Activated CD8-positive, alpha-beta T cell treated with anti-CD3 and anti-CD28 coated beads for 36 hours (primary cell): ENCODE measurements at regions not wholly inside any gene's neighbourhood (a gene's known extent, or its start where the extent isn't known, plus 50 kb on each side); places are given as distances from the start of the nearest gene placed in this dataset.

Experiments
- ATAC-seq: fragments of 200-7000 bp; cut with Tn5 transposase; one replicate; pipeline ENCODE4 v1.10.0; 2021; ENCODE audit warnings: mild to moderate bottlenecking, moderate library complexity
- CTCF ChIA-PET: fragments of 350-600 bp; sonication (Branson Sonifier 250); formaldehyde crosslinking; loops from one replicate; lab custom pipeline; 2021; ENCODE audit warnings: antibody characterized with exemption; lab: Charles Lee
- POLR2A ChIA-PET: fragments of 350-600 bp; sonication (Branson Sonifier 250); formaldehyde crosslinking; loops from one replicate; lab custom pipeline; 2021; ENCODE audit warnings: antibody characterized with exemption; lab: Charles Lee
- DNase-seq: peaks from one replicate; pipeline ENCODE4 v3.0.0-alpha.2; 2020
- H3K27ac Mint-ChIP-seq: one replicate; pipeline ENCODE4 v1.8.0; 2021; ENCODE audit warnings: mild to moderate bottlenecking, mixed read lengths
- H3K27me3 Mint-ChIP-seq: one replicate; pipeline ENCODE4 v1.8.0; 2021; ENCODE audit warnings: mixed read lengths
- H3K36me3 Mint-ChIP-seq: one replicate; pipeline ENCODE4 v1.8.0; 2021; ENCODE audit warnings: low read depth, mixed read lengths
- H3K4me1 Mint-ChIP-seq: one replicate; pipeline ENCODE4 v1.8.0; 2021; ENCODE audit warnings: low read depth, mixed read lengths
- H3K4me3 Mint-ChIP-seq: one replicate; pipeline ENCODE4 v1.8.0; 2021; ENCODE audit warnings: mild to moderate bottlenecking, moderate library complexity, mixed read lengths
- H3K9me3 Mint-ChIP-seq: one replicate; pipeline ENCODE4 v1.8.0; 2021; ENCODE audit warnings: mixed read lengths
- intact Hi-C: fragments of 100-400 bp; cut with micrococcal nuclease; formaldehyde crosslinking; loops from one replicate; pipeline ENCODE4 v1.10.0; 2022
- TF ChIP-seq, protein P1 (sequence below): fragments of 200-600 bp; IDR thresholded peaks from one replicate; pipeline ENCODE4 v1.8.0; 2022; ENCODE audit warnings: antibody characterized with exemption, mild to moderate bottlenecking

DNA sequence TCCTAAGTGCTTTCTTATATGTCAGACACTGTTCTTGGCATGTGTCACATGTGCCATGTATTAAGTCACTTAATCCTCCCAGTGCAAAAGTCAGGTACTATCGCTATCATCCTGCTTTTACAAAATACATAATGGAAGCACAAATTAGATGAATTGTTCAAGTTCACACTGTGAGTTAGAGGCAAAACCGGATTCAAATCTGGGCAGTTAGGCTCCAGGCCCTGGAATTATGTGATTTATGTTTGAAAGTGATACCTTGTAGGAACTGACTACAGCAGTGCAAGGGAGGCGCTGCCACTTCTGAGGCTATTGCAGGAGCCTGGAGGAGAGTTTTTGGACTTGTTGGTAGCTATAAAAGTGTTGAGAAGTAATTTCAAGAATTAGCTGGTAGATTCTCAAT, 358.3 kb downstream of the HLX start:
- POLR2A ChIA-PET, result no interaction called here
- intact Hi-C loops, result no loop called here
- CTCF ChIA-PET, result no interaction called here
- DNase-seq, result no peak
- no peak for ATAC-seq
- Mint-ChIP-seq H3K27ac (no peak overlapping the region), H3K36me3 (no peaks in the 10 kb centered on the region), H3K9me3 (no peaks in the 10 kb centered on the region), H3K27me3 (no peaks in the 10 kb centered on the region), H3K4me3 (no peak overlapping the region), H3K4me1 (no peaks in the 10 kb centered on the region)
- TF ChIP-seq, protein P1, sequence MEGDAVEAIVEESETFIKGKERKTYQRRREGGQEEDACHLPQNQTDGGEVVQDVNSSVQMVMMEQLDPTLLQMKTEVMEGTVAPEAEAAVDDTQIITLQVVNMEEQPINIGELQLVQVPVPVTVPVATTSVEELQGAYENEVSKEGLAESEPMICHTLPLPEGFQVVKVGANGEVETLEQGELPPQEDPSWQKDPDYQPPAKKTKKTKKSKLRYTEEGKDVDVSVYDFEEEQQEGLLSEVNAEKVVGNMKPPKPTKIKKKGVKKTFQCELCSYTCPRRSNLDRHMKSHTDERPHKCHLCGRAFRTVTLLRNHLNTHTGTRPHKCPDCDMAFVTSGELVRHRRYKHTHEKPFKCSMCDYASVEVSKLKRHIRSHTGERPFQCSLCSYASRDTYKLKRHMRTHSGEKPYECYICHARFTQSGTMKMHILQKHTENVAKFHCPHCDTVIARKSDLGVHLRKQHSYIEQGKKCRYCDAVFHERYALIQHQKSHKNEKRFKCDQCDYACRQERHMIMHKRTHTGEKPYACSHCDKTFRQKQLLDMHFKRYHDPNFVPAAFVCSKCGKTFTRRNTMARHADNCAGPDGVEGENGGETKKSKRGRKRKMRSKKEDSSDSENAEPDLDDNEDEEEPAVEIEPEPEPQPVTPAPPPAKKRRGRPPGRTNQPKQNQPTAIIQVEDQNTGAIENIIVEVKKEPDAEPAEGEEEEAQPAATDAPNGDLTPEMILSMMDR, result no peak

DNA sequence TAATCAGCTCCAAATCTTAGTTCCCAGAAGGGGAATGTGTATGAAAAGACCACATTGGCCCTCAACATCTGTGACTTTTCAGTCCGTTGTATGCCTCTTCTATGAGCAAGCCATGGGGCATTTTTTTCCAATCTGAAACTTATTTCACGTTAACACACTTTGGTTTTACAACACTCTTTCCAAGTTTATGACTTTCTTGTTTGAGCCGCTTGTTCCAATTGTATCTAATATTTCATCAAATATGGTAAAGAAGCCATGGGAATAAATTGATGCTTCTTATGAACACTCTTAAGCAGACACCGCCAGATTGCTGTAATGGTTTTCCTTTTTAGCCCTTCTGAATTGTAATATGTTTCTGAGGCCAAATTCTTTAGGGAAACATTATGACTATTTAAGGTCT, 359.9 kb downstream of the HLX start:
- no peak overlapping the region for H3K4me3 Mint-ChIP-seq
- intact Hi-C loops, result no loop called here
- H3K9me3 Mint-ChIP-seq, result no peaks in the 10 kb centered on the region
- no peak overlapping the region for H3K27ac Mint-ChIP-seq
- no peaks in the 10 kb centered on the region for H3K27me3 Mint-ChIP-seq
- ChIA-PET POLR2A (no interaction called here), CTCF (no interaction called here)
- no peaks in the 10 kb centered on the region for H3K4me1 Mint-ChIP-seq
- H3K36me3 Mint-ChIP-seq, result no peaks in the 10 kb centered on the region
- DNase-seq (no peak), ATAC-seq (no peak)
- TF ChIP-seq, protein P1, result no peak

DNA sequence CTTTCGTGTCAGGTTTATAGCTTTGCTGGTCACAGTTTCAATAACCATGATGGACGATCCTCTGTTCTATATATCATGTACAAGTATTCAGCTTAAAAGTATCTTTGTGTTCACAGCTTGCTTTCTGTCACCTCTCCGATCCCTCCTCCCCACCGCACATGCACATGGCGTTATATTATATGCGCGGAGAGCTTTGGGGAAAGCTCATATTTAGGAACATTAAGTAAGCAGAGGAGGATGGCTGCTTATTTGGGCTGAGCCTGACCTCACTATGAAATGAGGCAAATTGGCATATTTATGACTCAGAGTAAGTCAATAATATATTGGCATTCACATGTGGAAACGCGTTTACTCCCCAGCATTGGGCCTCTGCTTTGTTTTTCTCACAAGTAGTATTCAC, 360.5 kb downstream of the HLX start:
- ChIA-PET CTCF (no interaction called here), POLR2A (no interaction called here)
- no peaks in the 10 kb centered on the region for H3K9me3 Mint-ChIP-seq
- H3K27ac Mint-ChIP-seq, result no peak overlapping the region
- TF ChIP-seq, protein P1, result no peak
- H3K4me3 Mint-ChIP-seq, result no peak overlapping the region
- H3K27me3 Mint-ChIP-seq, result no peaks in the 10 kb centered on the region
- no peak for DNase-seq
- no peaks in the 10 kb centered on the region for H3K4me1 Mint-ChIP-seq
- ATAC-seq, result no peak
- no peaks in the 10 kb centered on the region for H3K36me3 Mint-ChIP-seq
- intact Hi-C loops, result no loop called here

GRCh38 chr1:221240690-221241089, 361.4 kb downstream of the HLX start:
- Mint-ChIP-seq H3K36me3 (no peaks in the 10 kb centered on the region), H3K27me3 (no peaks in the 10 kb centered on the region), H3K4me3 (no peak overlapping the region), H3K4me1 (no peaks in the 10 kb centered on the region), H3K9me3 (no peaks in the 10 kb centered on the region), H3K27ac (no peak overlapping the region)
- intact Hi-C loops, result no loop called here
- no peak for ATAC-seq
- DNase-seq, result no peak
- TF ChIP-seq, protein P1, result no peak
- ChIA-PET POLR2A (no interaction called here), CTCF (no interaction called here)

GRCh38 chr1:221241157-221241556, 361.9 kb downstream of the HLX start:
- ATAC-seq (no peak), DNase-seq (no peak)
- intact Hi-C loops, result no loop called here
- Mint-ChIP-seq H3K27me3 (peaks cover under 1% of the 10 kb centered on the region), H3K27ac (no peak overlapping the region), H3K4me1 (no peaks in the 10 kb centered on the region), H3K9me3 (no peaks in the 10 kb centered on the region), H3K36me3 (no peaks in the 10 kb centered on the region), H3K4me3 (no peak overlapping the region)
- TF ChIP-seq, protein P1, result no peak
- POLR2A ChIA-PET, result no interaction called here
- CTCF ChIA-PET, result no interaction called here
